Heart left ventricle (tissue), 13 donors: ENCODE measurements at regions not wholly inside any gene's neighbourhood (a gene's known extent, or its start where the extent isn't known, plus 50 kb on each side); places are given as distances from the start of the nearest gene placed in this dataset.

Experiments used
- CTCF ChIP-seq, 12 donors: fragments of 200-600 bp; sonication (generic) in 4 of 12; IDR thresholded peaks; one replicate each; pipeline versions ENCODE4 v1.5.0 to v1.8.0; 2018 to 2022; ENCODE audit warnings: antibody characterized with exemption in 12 of 12, mild to moderate bottlenecking in 5 of 12
- POLR2A ChIP-seq, 2 donors: fragments of 450-650 bp; IDR thresholded peaks; one replicate each; pipeline ENCODE4 v1.6.1; 2017; ENCODE audit warnings: antibody characterized with exemption in 2 of 2, mild to moderate bottlenecking in 2 of 2, moderate library complexity in 2 of 2
- donor health status: ischemic (EF 13 %, LVEDD 7.1; RV severe dilation, severe dysfunction).
- donor health status: DM: no; HTN: yes; CAD: no.
- donor health status: DM: no; HTN: no; CAD: no.
- donor health status: ischemic (EF 25% LVEDD 6.9; RV normal size, moderate dysfunction).
- donor health status: ischemic (EF 25% LVEDD 5.7; RV mildly dilated, moderate dysfunction).
- donor health status: ischemic (EF 35%, LVEDD 5.7; RV mildly dilated, moderate dysfunction).
- donor health status: nonischemic (EF 11% LVEDD 7.7; RV severe dilation, severe dysfunction).
- donor health status: DM: yes; HTN: yes; CAD: no.
- donor health status: PGD.
- donor health status: ischemic (EF 29% LVEDD 5.4; RV normal size, mild dysfunction).
- donor health status: nonischemic (EF 23%, LVEDD 6.1; RV moderate dilation, normal function).

DNA sequence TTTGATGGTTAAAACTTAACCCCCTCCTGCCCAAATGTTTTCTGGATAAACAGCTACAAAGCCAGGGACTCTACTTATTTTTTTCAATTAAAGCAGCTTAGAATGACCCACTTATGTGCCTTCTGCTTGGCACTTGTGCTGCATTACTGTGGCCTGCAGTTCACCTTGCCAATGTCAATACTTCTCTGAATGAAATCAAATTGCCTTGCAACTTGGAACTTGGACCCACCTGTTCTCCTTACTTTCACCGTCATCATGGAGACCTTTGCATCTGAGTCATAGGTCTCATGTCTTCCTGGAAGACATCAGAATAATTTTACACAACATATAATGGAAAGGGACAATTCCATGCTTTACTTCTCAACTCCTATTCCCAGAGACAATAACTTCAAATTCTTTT is 92.1 kb upstream of the FHL2 start:
- no peak for TF ChIP-seq CTCF (IDR thresholded peaks at IDR 0.05)
- TF ChIP-seq POLR2A (IDR thresholded peaks at IDR 0.05) = no peak
